ENCODE measurements at regions not wholly inside any gene's neighbourhood (a gene's known extent, or its start where the extent isn't known, plus 50 kb on each side); places are given as distances from the start of the nearest gene placed in this dataset.

- intact Hi-C loops (cut with micrococcal nuclease; ENCODE audit: unreplicated experiment): no loop called here
- BruUV-seq (replicated peaks): no TSS peak
- TF ChIP-seq EZH2 (IDR thresholded peaks at IDR 0.05; ENCODE audit: borderline replicate concordance, low read depth, low read length, poor library complexity, severe bottlenecking) (no peak), CTCF (conservative IDR thresholded peaks at IDR 0.05; ENCODE audit: low read depth, low read length) (no peak)
Measured at GRCh38 chr5:40027400-40027799, 602.6 kb upstream of the DAB2 start.

GRCh38 chr5:40025586-40025985 is 600.8 kb upstream of the DAB2 start:
- ChIA-PET CTCF (no interaction called here), POLR2A (ENCODE audit: low non-redundant PET) (no interaction called here)
- no peak for DNase-seq (ENCODE audit: low spot score)
- H3K36me3 ChIP-seq (ENCODE audit: insufficient read depth, low read length, poor library complexity, severe bottlenecking): no peaks in the 10 kb centered on the region
- H3K27me3 ChIP-seq (replicated peaks; ENCODE audit: insufficient read depth, low read depth, low read length, poor library complexity): no peaks in the 10 kb centered on the region
- no peaks in the 10 kb centered on the region for H3K4me1 ChIP-seq (ENCODE audit: insufficient read depth, low read length, poor library complexity, severe bottlenecking)
- H3K9me3 ChIP-seq (ENCODE audit: low read depth, low read length, poor library complexity, severe bottlenecking): no peaks in the 10 kb centered on the region
- no TSS peak for BruUV-seq (replicated peaks)
- no peak overlapping the region for H3K4me3 ChIP-seq (ENCODE audit: low read depth, low read length, poor library complexity, severe bottlenecking)
- H3K27ac ChIP-seq (ENCODE audit: low read depth, low read length, poor library complexity, severe bottlenecking): no peak overlapping the region
- TF ChIP-seq CTCF (conservative IDR thresholded peaks at IDR 0.05; ENCODE audit: low read depth, low read length): no peak
- no peak for TF ChIP-seq EZH2 (IDR thresholded peaks at IDR 0.05; ENCODE audit: borderline replicate concordance, low read depth, low read length, poor library complexity, severe bottlenecking)
- intact Hi-C loops (cut with micrococcal nuclease; ENCODE audit: unreplicated experiment): no loop called here

More at GRCh38 chr5:40027400-40027799, 602.6 kb upstream of the DAB2 start:
- Histone ChIP-seq H3K36me3 (ENCODE audit: insufficient read depth, low read length, poor library complexity, severe bottlenecking) (no peaks in the 10 kb centered on the region), H3K27ac (ENCODE audit: low read depth, low read length, poor library complexity, severe bottlenecking) (no peak overlapping the region), H3K4me1 (ENCODE audit: insufficient read depth, low read length, poor library complexity, severe bottlenecking) (no peaks in the 10 kb centered on the region), H3K4me3 (ENCODE audit: low read depth, low read length, poor library complexity, severe bottlenecking) (no peak overlapping the region), H3K27me3 (replicated peaks; ENCODE audit: insufficient read depth, low read depth, low read length, poor library complexity) (no peaks in the 10 kb centered on the region), H3K9me3 (ENCODE audit: low read depth, low read length, poor library complexity, severe bottlenecking) (no peaks in the 10 kb centered on the region)
- CTCF ChIA-PET: no interaction called here
- DNase-seq (ENCODE audit: low spot score): no peak
- POLR2A ChIA-PET (ENCODE audit: low non-redundant PET): no interaction called here

GRCh38 chr5:40022057-40022456 is 597.3 kb upstream of the DAB2 start:
- no peak for TF ChIP-seq CTCF (conservative IDR thresholded peaks at IDR 0.05; ENCODE audit: low read depth, low read length)
- TF ChIP-seq EZH2 (IDR thresholded peaks at IDR 0.05; ENCODE audit: borderline replicate concordance, low read depth, low read length, poor library complexity, severe bottlenecking): no peak

More at GRCh38 chr5:40022057-40022456, 597.3 kb upstream of the DAB2 start:
- DNase-seq (ENCODE audit: low spot score): peak; percentile 7
- ChIA-PET CTCF (no interaction called here), POLR2A (ENCODE audit: low non-redundant PET) (no interaction called here)
- intact Hi-C loops (cut with micrococcal nuclease; ENCODE audit: unreplicated experiment): no loop called here
- no TSS peak for BruUV-seq (replicated peaks)
- H3K4me1 ChIP-seq (ENCODE audit: insufficient read depth, low read length, poor library complexity, severe bottlenecking): no peaks in the 10 kb centered on the region
- peaks cover 6% of the 10 kb centered on the region for H3K9me3 ChIP-seq (ENCODE audit: low read depth, low read length, poor library complexity, severe bottlenecking)
- no peak overlapping the region for H3K4me3 ChIP-seq (ENCODE audit: low read depth, low read length, poor library complexity, severe bottlenecking)
- H3K27me3 ChIP-seq (replicated peaks; ENCODE audit: insufficient read depth, low read depth, low read length, poor library complexity): no peaks in the 10 kb centered on the region
- H3K27ac ChIP-seq (ENCODE audit: low read depth, low read length, poor library complexity, severe bottlenecking): no peak overlapping the region
- H3K36me3 ChIP-seq (ENCODE audit: insufficient read depth, low read length, poor library complexity, severe bottlenecking): no peaks in the 10 kb centered on the region

Measured in A673 (cell line).